Activated CD8-positive, alpha-beta T cell treated with anti-CD3 and anti-CD28 coated beads, Interleukin-2, amount 10 ng/mL, durations not matched to agents 7 days and 5 days (primary cell): ENCODE measurements at regions not wholly inside any gene's neighbourhood (a gene's known extent, or its start where the extent isn't known, plus 50 kb on each side); places are given as distances from the start of the nearest gene placed in this dataset.

ENCODE experiments used
- ATAC-seq: fragments of 150-1000 bp; cut with Tn5 transposase; one replicate; pipeline ENCODE4 v1.10.0; 2021; ENCODE audit warnings: moderate library complexity
- CTCF ChIA-PET: fragments of 350-600 bp; sonication (Branson Sonifier 250); formaldehyde crosslinking; loops from one replicate; lab custom pipeline; 2021; ENCODE audit warnings: antibody characterized with exemption; lab: Charles Lee
- POLR2A ChIA-PET: fragments of 350-600 bp; sonication (Branson Sonifier 250); formaldehyde crosslinking; loops from one replicate; lab custom pipeline; 2021; ENCODE audit warnings: antibody characterized with exemption; lab: Charles Lee
- DNase-seq: peaks from one replicate; pipeline ENCODE4 v3.0.0-alpha.2; 2020
- H3K27ac Mint-ChIP-seq: one replicate; pipeline ENCODE4 v1.8.0; 2021; ENCODE audit warnings: mild to moderate bottlenecking, mixed read lengths
- H3K27me3 Mint-ChIP-seq: one replicate; pipeline ENCODE4 v1.8.0; 2021; ENCODE audit warnings: low read depth, mixed read lengths
- H3K36me3 Mint-ChIP-seq: one replicate; pipeline ENCODE4 v1.8.0; 2021; ENCODE audit warnings: low read depth, mixed read lengths
- H3K4me1 Mint-ChIP-seq: one replicate; pipeline ENCODE4 v1.8.0; 2021; ENCODE audit warnings: low read depth, mixed read lengths
- H3K4me3 Mint-ChIP-seq: one replicate; pipeline ENCODE4 v1.8.0; 2021; ENCODE audit warnings: mild to moderate bottlenecking, mixed read lengths
- H3K9me3 Mint-ChIP-seq: one replicate; pipeline ENCODE4 v1.8.0; 2022; ENCODE audit warnings: mixed read lengths; ENCODE audit not compliant: insufficient read depth

GRCh38 chr3:102195198-102195948, 239.4 kb upstream of the ZPLD1 start:
- POLR2A ChIA-PET: no interaction called here
- no peak overlapping the region for H3K4me3 Mint-ChIP-seq
- CTCF ChIA-PET: interaction anchor here (1.3 kb wide), 1 partner anchor 34 kb away, joined by 3 read pairs; no protein-coding TSS in a partner anchor

DNA sequence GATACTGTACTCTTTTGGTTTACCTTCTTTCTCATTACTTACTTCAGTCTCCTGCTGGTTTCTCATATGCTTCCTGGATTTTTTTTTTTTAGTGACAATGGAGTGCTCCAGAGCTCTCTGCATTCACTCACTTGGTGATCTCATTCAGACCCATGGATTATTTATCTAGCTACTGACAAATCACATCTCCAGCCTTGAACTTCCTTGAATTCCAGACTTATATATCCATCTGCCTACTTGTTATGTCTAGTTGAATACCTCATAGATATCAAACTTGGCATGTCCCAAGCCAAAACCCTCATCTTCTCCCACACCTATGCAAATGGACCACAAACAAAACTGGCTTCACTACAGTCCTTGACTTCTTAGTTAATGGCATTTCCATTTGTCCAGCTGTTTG, 234.7 kb upstream of the ZPLD1 start:
- no peaks in the 10 kb centered on the region for H3K9me3 Mint-ChIP-seq
- H3K4me1 Mint-ChIP-seq: no peaks in the 10 kb centered on the region
- POLR2A ChIA-PET: no interaction called here

More at GRCh38 chr3:102195198-102195948, 239.4 kb upstream of the ZPLD1 start:
- no peak for DNase-seq
- H3K4me1 Mint-ChIP-seq: no peaks in the 10 kb centered on the region
- no peaks in the 10 kb centered on the region for H3K27me3 Mint-ChIP-seq
- ATAC-seq: no peak
- H3K27ac Mint-ChIP-seq: no peak overlapping the region
- H3K36me3 Mint-ChIP-seq: no peaks in the 10 kb centered on the region
- no peaks in the 10 kb centered on the region for H3K9me3 Mint-ChIP-seq

DNA sequence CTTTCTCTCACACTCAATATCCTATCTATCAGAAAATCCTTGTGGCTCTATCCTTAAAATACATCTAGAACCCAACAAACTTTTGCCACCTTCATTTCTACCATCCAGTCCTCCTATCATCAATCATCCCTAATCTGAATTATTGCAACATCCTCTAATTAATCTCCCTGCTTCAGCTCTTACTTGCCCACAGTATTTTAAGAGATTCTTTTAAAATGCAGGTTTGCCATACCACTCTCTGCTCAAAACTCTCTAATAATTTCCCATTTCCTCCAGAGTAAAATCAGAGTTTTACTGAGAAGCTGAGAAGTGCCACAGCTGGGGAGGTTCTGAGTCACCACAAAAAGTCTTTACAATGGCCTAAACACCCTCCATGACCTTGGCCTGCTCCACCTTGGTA, 234.3 kb upstream of the ZPLD1 start:
- ChIA-PET POLR2A (no interaction called here), CTCF (interaction anchor here (2.0 kb wide), 1 partner anchor 29 kb away, joined by 7 read pairs; no protein-coding TSS in a partner anchor)
- H3K36me3 Mint-ChIP-seq: no peaks in the 10 kb centered on the region
- no peak overlapping the region for H3K27ac Mint-ChIP-seq
- no peaks in the 10 kb centered on the region for H3K4me1 Mint-ChIP-seq
- ATAC-seq (no peak), DNase-seq (no peak)
- H3K9me3 Mint-ChIP-seq: no peaks in the 10 kb centered on the region
- no peak overlapping the region for H3K4me3 Mint-ChIP-seq
- peaks cover 2% of the 10 kb centered on the region for H3K27me3 Mint-ChIP-seq

More for the DNA sequence above, 234.7 kb upstream of the ZPLD1 start:
- no peak overlapping the region for H3K27ac Mint-ChIP-seq
- CTCF ChIA-PET: interaction anchor here (2.0 kb wide), 1 partner anchor 30 kb away, joined by 7 read pairs; no protein-coding TSS in a partner anchor
- H3K4me3 Mint-ChIP-seq: no peak overlapping the region
- ATAC-seq (no peak), DNase-seq (no peak)
- no peaks in the 10 kb centered on the region for H3K36me3 Mint-ChIP-seq
- H3K27me3 Mint-ChIP-seq: peaks cover 2% of the 10 kb centered on the region

- H3K36me3 Mint-ChIP-seq: no peaks in the 10 kb centered on the region
- H3K4me1 Mint-ChIP-seq: no peaks in the 10 kb centered on the region
- peaks cover 2% of the 10 kb centered on the region for H3K27me3 Mint-ChIP-seq
- H3K9me3 Mint-ChIP-seq: peaks cover 5% of the 10 kb centered on the region
- ATAC-seq (no peak), DNase-seq (no peak)
- POLR2A ChIA-PET: no interaction called here
- CTCF ChIA-PET: interaction anchor here (1.0 kb wide), 1 partner anchor 403 kb away, joined by 3 read pairs; no protein-coding TSS in a partner anchor
- H3K4me3 Mint-ChIP-seq: no peak overlapping the region
- no peak overlapping the region for H3K27ac Mint-ChIP-seq
Observed at GRCh38 chr3:102205647-102206046, 229.2 kb upstream of the ZPLD1 start.

DNA sequence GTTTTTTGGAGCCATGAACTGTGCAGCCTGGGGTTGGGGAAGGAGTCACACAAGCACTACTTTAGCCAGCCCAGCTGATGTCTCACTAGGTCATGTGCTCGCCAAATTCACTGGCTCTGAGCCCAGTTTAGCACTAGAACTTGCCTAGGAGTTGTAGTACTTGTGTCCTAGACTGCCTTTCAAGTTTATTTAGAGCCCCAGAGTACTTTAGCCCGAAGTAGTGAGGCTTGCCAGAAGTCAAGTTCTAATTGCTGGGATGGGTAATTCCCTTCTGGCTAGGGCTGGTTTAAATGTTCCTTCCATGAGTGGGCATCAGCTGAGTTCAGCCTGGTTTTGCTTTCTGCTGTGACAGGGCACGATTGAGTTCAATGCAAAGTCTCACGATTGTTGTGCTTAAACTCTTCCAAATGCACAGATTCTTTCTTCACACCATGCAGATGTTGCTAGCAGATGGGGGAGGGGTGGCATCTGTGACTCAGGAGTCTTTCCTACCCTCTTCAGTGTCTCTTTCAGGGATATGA, 228.2 kb upstream of the ZPLD1 start:
- Mint-ChIP-seq H3K4me1 (no peaks in the 10 kb centered on the region), H3K9me3 (peaks cover 5% of the 10 kb centered on the region), H3K27me3 (peaks cover 2% of the 10 kb centered on the region), H3K27ac (no peak overlapping the region), H3K36me3 (no peaks in the 10 kb centered on the region), H3K4me3 (no peak overlapping the region)
- ChIA-PET POLR2A (no interaction called here), CTCF (no interaction called here)
- no peak for ATAC-seq
- no peak for DNase-seq

DNA sequence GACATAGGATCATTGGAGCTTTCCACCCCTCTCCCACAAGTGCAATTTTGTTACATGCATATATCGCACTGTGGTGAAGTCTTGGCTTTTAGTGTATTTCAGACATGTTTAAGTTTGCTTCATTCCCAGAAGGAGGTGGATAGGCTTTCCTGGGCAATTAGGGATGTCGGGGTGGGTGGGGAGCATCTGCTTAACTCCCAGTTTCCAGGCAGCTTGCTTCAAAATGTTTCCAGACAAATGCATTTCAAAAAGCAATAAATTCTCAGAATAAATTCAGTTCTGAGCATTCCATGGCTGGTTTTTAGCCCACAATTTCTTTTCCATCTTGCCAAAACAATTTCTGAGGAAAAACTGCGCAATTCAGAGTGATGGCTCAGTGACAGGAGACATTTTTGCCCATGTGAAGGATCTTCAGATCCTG, 227.7 kb upstream of the ZPLD1 start:
- Mint-ChIP-seq H3K27ac (no peak overlapping the region), H3K27me3 (peaks cover 2% of the 10 kb centered on the region), H3K9me3 (peaks cover 5% of the 10 kb centered on the region), H3K4me3 (no peak overlapping the region), H3K36me3 (no peaks in the 10 kb centered on the region), H3K4me1 (no peaks in the 10 kb centered on the region)
- no peak for DNase-seq
- ChIA-PET CTCF (interaction anchor here (1.3 kb wide), 1 partner anchor 18 kb away, joined by 3 read pairs; no protein-coding TSS in a partner anchor), POLR2A (interaction anchor here (1.0 kb wide), 1 partner anchor 10 kb away, joined by 3 read pairs; no protein-coding TSS in a partner anchor)
- no peak for ATAC-seq

- Mint-ChIP-seq H3K36me3 (peaks cover 9% of the 10 kb centered on the region), H3K27ac (no peak overlapping the region), H3K4me3 (no peak overlapping the region), H3K4me1 (no peaks in the 10 kb centered on the region), H3K9me3 (peaks cover 7% of the 10 kb centered on the region), H3K27me3 (no peaks in the 10 kb centered on the region)
- DNase-seq (no peak), ATAC-seq (no peak)
- ChIA-PET CTCF (interaction anchor here (1.3 kb wide), 1 partner anchor 14 kb away, joined by 6 read pairs; no protein-coding TSS in a partner anchor), POLR2A (no interaction called here)
Observed at GRCh38 chr3:102215166-102215565, 219.6 kb upstream of the ZPLD1 start.

DNA sequence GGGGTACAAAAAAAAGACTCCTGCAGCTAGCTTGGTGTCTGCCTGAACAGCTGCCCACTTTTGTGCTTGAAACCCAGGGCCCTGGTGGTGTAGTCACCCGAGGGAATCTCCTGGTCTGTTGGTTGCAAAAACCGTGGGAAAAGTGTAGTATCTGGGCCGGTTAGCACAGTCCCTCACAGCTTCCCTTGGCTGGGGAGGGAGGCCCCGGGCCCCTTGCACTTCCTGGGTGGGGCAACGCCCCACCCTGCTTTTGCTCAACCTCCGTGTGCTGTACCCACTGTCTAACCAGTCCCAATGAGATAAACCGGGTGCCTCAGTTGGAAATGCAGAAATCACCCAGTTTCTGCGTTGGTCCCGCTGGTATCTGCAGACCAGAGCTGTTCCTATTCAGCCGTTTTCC, 211.7 kb upstream of the ZPLD1 start:
- peaks cover 34% of the 10 kb centered on the region for H3K4me1 Mint-ChIP-seq
- H3K27me3 Mint-ChIP-seq: peaks cover 12% of the 10 kb centered on the region
- H3K9me3 Mint-ChIP-seq: no peaks in the 10 kb centered on the region
- ATAC-seq (no peak), DNase-seq (no peak)
- POLR2A ChIA-PET: interaction anchor here (1.8 kb wide), 1 partner anchor 374 kb away, joined by 12 read pairs; the partner anchor contains the start of gene NFKBIZ
- H3K27ac Mint-ChIP-seq: peak overlapping the region; percentile 56
- CTCF ChIA-PET: interaction anchor here (0.7 to 10.1 kb wide), 4 partner anchors 21 to 420 kb away, joined by 3 to 230 read pairs (median 68); no protein-coding TSS in a partner anchor
- H3K36me3 Mint-ChIP-seq: peaks cover 4% of the 10 kb centered on the region
- no peak overlapping the region for H3K4me3 Mint-ChIP-seq

DNA sequence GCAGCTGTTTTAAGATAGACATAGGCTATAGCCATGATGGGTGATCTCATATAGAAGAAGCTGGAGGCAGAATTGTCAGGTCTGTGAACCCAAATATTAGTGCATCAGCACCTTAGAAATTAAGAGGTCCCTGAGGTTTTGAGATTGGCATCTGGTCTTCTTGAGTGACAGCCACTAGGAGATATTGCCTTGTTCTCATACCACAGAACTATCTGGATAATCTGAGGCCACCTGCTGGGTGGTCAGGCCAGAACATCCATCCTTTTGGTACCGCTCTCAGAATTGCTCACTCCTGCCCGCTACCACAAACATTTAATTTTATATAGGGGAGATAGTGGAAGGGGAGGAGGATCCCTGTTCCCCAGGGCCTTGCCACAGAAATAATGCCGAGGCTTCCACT, 210.6 kb upstream of the ZPLD1 start:
- peak; percentile 42 for ATAC-seq
- ChIA-PET CTCF (interaction anchor here (1.2 to 10.1 kb wide), 19 partner anchors 12 to 439 kb away, joined by 3 to 230 read pairs (median 6); partner anchors contain the start of gene NFKBIZ), POLR2A (no interaction called here)
- Mint-ChIP-seq H3K36me3 (peaks cover 4% of the 10 kb centered on the region), H3K4me3 (no peak overlapping the region), H3K27me3 (peaks cover 12% of the 10 kb centered on the region), H3K4me1 (peaks cover 34% of the 10 kb centered on the region), H3K9me3 (no peaks in the 10 kb centered on the region), H3K27ac (no peak overlapping the region)
- peak; percentile 28 for DNase-seq

DNA sequence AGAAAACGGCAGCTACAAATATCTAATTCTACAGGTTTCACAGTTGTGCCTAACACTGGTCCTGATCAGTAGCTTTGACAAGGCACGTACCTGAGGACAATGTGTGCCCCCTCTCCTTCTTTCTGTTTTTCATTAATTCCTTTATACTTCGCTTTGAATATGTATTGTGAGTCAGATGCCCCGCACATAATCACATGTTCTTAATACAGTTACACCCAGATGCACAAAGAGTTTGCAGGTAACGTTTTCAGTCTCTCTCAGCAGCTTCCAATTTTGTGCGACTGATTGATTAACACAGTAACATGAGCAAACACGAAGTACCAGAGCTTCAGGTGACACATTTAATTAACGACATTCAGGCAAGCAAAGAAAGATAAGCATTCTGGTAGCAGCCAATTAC, 209.8 kb upstream of the ZPLD1 start:
- DNase-seq (no peak), ATAC-seq (no peak)
- ChIA-PET CTCF (interaction anchor here (0.7 to 10.1 kb wide), 64 partner anchors 9 to 539 kb away, joined by 3 to 230 read pairs (median 4); partner anchors contain the start of genes CEP97 and NFKBIZ), POLR2A (interaction anchor here (1.0 to 1.6 kb wide), 5 partner anchors 110 to 411 kb away, joined by 3 to 9 read pairs (median 3); partner anchors contain the start of gene NFKBIZ)
- Mint-ChIP-seq H3K4me3 (no peak overlapping the region), H3K9me3 (no peaks in the 10 kb centered on the region), H3K4me1 (peaks cover 37% of the 10 kb centered on the region), H3K36me3 (peaks cover under 1% of the 10 kb centered on the region), H3K27ac (no peak overlapping the region), H3K27me3 (peaks cover 12% of the 10 kb centered on the region)

GRCh38 chr3:102225407-102226132, 209.2 kb upstream of the ZPLD1 start:
- no peak for DNase-seq
- ChIA-PET POLR2A (interaction anchor here (1.0 to 1.6 kb wide), 5 partner anchors 111 to 412 kb away, joined by 3 to 9 read pairs (median 3); partner anchors contain the start of gene NFKBIZ), CTCF (interaction anchor here (0.7 to 10.1 kb wide), 67 partner anchors 9 to 540 kb away, joined by 3 to 230 read pairs (median 4); partner anchors contain the start of genes CEP97 and NFKBIZ)
- Mint-ChIP-seq H3K4me3 (no peak overlapping the region), H3K9me3 (no peaks in the 10 kb centered on the region), H3K27ac (no peak overlapping the region), H3K4me1 (peaks cover 35% of the 10 kb centered on the region), H3K27me3 (peaks cover 12% of the 10 kb centered on the region), H3K36me3 (no peaks in the 10 kb centered on the region)
- ATAC-seq: no peak
